HCT116 (cell line): ENCODE measurements at regions not wholly inside any gene's neighbourhood (a gene's known extent, or its start where the extent isn't known, plus 50 kb on each side); places are given as distances from the start of the nearest gene placed in this dataset.

Experiments used
- ATAC-seq: fragments of 200-7000 bp; cut with Tn5 transposase; 2 replicates; pipeline ENCODE4 v1.9.1; 2020; ENCODE audit warnings: mild to moderate bottlenecking, moderate library complexity
- BruUV-seq: library from RNA; stranded (reverse); fragments of 400-500 nt; replicated peaks from 2 replicates; lab custom pipeline; 2021; lab: Mats Ljungman, UMichigan
- CTCF ChIA-PET: fragments of 300-600 bp; sonication (Branson Sonifier 250); formaldehyde crosslinking; loops from one replicate; lab custom pipeline; 2021; ENCODE audit warnings: antibody characterized with exemption; lab: Charles Lee
- POLR2A ChIA-PET: fragments of 300-600, 350-600 bp; sonication (Branson Sonifier 250); formaldehyde crosslinking; loops from one replicate; lab custom pipeline; 2021; ENCODE audit warnings: antibody characterized with exemption; lab: Charles Lee
- RAD21 ChIA-PET, 2 experiments: fragments of 300-600 bp; sonication (Branson Sonifier 250); formaldehyde crosslinking; loops; one replicate each; lab custom pipeline; 2023; ENCODE audit warnings: low total read pairs in 2 of 2; ENCODE audit not compliant: uncharacterized antibody in 2 of 2, unreplicated experiment in 2 of 2, low non-redundant PET in 1 of 2; lab: Charles Lee
- DNase-seq: peaks from one replicate; pipeline ENCODE4 v3.0.0-alpha.2; 2010; ENCODE audit warnings: low read depth, low spot score
- H2AFZ ChIP-seq: fragments of 200-600 bp; shearing (Covaris generic), sonication (generic); 2 replicates; pipeline ENCODE4 v1.6.1; 2017; ENCODE audit warnings: low read depth, mixed run types, mixed read lengths, antibody characterized with exemption, low read length; ENCODE audit not compliant: poor library complexity, severe bottlenecking
- H3K27ac ChIP-seq: 2 replicates; pipeline ENCODE4 v1.5.1; 2012; ENCODE audit warnings: low read depth, low read length
- H3K27me3 ChIP-seq: fragments of 200-600 bp; sonication (generic); 2 replicates; pipeline ENCODE4 v1.6.1; 2016; ENCODE audit warnings: mixed run types, low read length, mixed read lengths; ENCODE audit not compliant: insufficient read depth
- H3K36me3 ChIP-seq, 2 experiments: fragments of 200-500 bp in 1 of 2; fragments of 200-600 bp in 1 of 2; sonication (Bioruptor generic) in 1 of 2; sonication (generic) in 1 of 2; 2 replicates each; pipeline versions ENCODE4 v1.5.1 to v1.6.1; 2014 to 2016; ENCODE audit warnings: low read length in 2 of 2, inconsistent platforms in 1 of 2, mixed read lengths in 1 of 2, mixed run types in 1 of 2; ENCODE audit not compliant: insufficient read depth in 2 of 2, control insufficient read depth in 1 of 2
- H3K4me1 ChIP-seq, 2 experiments: fragments of 200-600 bp in 1 of 2; sonication (generic) in 1 of 2; 2 replicates each; pipeline versions ENCODE4 v1.5.1 to v1.6.1; 2012 to 2017; ENCODE audit warnings: low read length in 2 of 2, inconsistent platforms in 1 of 2, mild to moderate bottlenecking in 1 of 2, mixed read lengths in 1 of 2, mixed run types in 1 of 2, moderate library complexity in 1 of 2; ENCODE audit not compliant: insufficient read depth in 2 of 2, control insufficient read depth in 1 of 2
- H3K4me2 ChIP-seq: fragments of 200-600 bp; sonication (generic); 2 replicates; pipeline ENCODE4 v1.6.1; 2017; ENCODE audit warnings: mixed run types, low read length, mixed read lengths
- H3K4me3 ChIP-seq, 2 experiments: fragments of 200-600 bp in 1 of 2; sonication (generic) in 1 of 2; replicated peaks in 1 of 2; 2 replicates each; pipeline ENCODE4 v1.5.1; 2011 to 2016; ENCODE audit warnings: low read length in 2 of 2, control low read depth in 1 of 2, low read depth in 1 of 2, mild to moderate bottlenecking in 1 of 2, mixed read lengths in 1 of 2, mixed run types in 1 of 2
- H3K79me2 ChIP-seq: fragments of 200-600 bp; sonication (generic); 2 replicates; pipeline ENCODE4 v1.6.1; 2017; ENCODE audit warnings: mild to moderate bottlenecking, mixed run types, low read length, moderate library complexity, mixed read lengths; ENCODE audit not compliant: insufficient read depth
- H3K9ac ChIP-seq: fragments of 200-600 bp; sonication (generic); 2 replicates; pipeline ENCODE4 v1.6.1; 2016; ENCODE audit warnings: low read length, mixed read lengths
- H3K9me2 ChIP-seq: fragments of 200-600 bp; sonication (generic), shearing (Covaris generic); 2 replicates; pipeline ENCODE4 v1.6.1; 2017; ENCODE audit warnings: mixed run types, mild to moderate bottlenecking, moderate library complexity; ENCODE audit not compliant: insufficient read depth
- H3K9me3 ChIP-seq, 2 experiments: fragments of 200-500 bp in 1 of 2; fragments of 200-600 bp in 1 of 2; sonication (Bioruptor generic) in 1 of 2; sonication (generic) in 1 of 2; 2 replicates each; pipeline ENCODE4 v1.6.1; 2014 to 2017; ENCODE audit warnings: low read length in 2 of 2, mixed read lengths in 2 of 2, inconsistent platforms in 1 of 2, low read depth in 1 of 2, mild to moderate bottlenecking in 1 of 2, mixed run types in 1 of 2, moderate library complexity in 1 of 2; ENCODE audit not compliant: control insufficient read depth in 1 of 2, insufficient read depth in 1 of 2
- H4K20me1 ChIP-seq: fragments of 200-600 bp; sonication (generic), shearing (Covaris generic); 2 replicates; pipeline ENCODE4 v1.6.1; 2017; ENCODE audit warnings: mixed run types, mild to moderate bottlenecking, moderate library complexity; ENCODE audit not compliant: insufficient read depth
- CBX3 ChIP-seq: IDR thresholded peaks from 2 replicates; pipeline ENCODE4 v1.6.1; 2012; ENCODE audit warnings: low read depth
- EGR1 ChIP-seq: IDR thresholded peaks from 2 replicates; pipeline ENCODE4 v1.6.1; 2012; ENCODE audit warnings: low read depth
- ELF1 ChIP-seq: IDR thresholded peaks from 2 replicates; pipeline ENCODE4 v1.6.1; 2012; ENCODE audit warnings: low read depth, borderline replicate concordance
- FOSL1 ChIP-seq: IDR thresholded peaks from 2 replicates; pipeline ENCODE4 v1.6.1; 2012; ENCODE audit warnings: low read depth
- JUND ChIP-seq: IDR thresholded peaks from 2 replicates; pipeline ENCODE4 v1.6.1; 2012
- RAD21 ChIP-seq: IDR thresholded peaks from 2 replicates; pipeline ENCODE4 v1.6.1; 2012; ENCODE audit warnings: low read depth, mild to moderate bottlenecking
- SIN3A ChIP-seq: IDR thresholded peaks from 2 replicates; pipeline ENCODE4 v1.6.1; 2012; ENCODE audit warnings: low read depth
- SP1 ChIP-seq: IDR thresholded peaks from 2 replicates; pipeline ENCODE4 v1.6.1; 2012; ENCODE audit warnings: low read depth
- TCF7L2 ChIP-seq: IDR thresholded peaks from 2 replicates; pipeline ENCODE4 v1.7.0; 2011; ENCODE audit warnings: borderline replicate concordance, inconsistent platforms; ENCODE audit not compliant: insufficient read depth, insufficient read length; ENCODE audit errors: extremely low read depth
- ZFX ChIP-seq: fragments of 450-650 bp; IDR thresholded peaks from 2 replicates; pipeline ENCODE4 v1.6.1; 2017
- ZNF274 ChIP-seq: fragments of 200-500 bp; sonication (Bioruptor generic); IDR thresholded peaks from 2 replicates; pipeline ENCODE4 v1.6.1; 2014; ENCODE audit warnings: mild to moderate bottlenecking, low read depth, low read length, inconsistent platforms
- intact Hi-C: fragments of 100-400 bp; cut with micrococcal nuclease; formaldehyde crosslinking; loops from 2 replicates; pipeline ENCODE4 v1.10.0; 2022
- TF ChIP-seq, protein P1 (sequence below): IDR thresholded peaks from 2 replicates; pipeline ENCODE4 v1.6.1; 2012; ENCODE audit warnings: low read depth
- TF ChIP-seq, protein P2 (sequence below): IDR thresholded peaks from 2 replicates; pipeline ENCODE4 v1.6.1; 2011; ENCODE audit warnings: mild to moderate bottlenecking, low read length, moderate library complexity; ENCODE audit not compliant: insufficient replicate concordance; ENCODE audit errors: extremely low read depth
- TF ChIP-seq, protein P3 (sequence below): IDR thresholded peaks from 2 replicates; pipeline ENCODE4 v1.6.1; 2012
- TF ChIP-seq, protein P4 (sequence below): IDR thresholded peaks from 2 replicates; pipeline ENCODE4 v1.6.1; 2012

DNA sequence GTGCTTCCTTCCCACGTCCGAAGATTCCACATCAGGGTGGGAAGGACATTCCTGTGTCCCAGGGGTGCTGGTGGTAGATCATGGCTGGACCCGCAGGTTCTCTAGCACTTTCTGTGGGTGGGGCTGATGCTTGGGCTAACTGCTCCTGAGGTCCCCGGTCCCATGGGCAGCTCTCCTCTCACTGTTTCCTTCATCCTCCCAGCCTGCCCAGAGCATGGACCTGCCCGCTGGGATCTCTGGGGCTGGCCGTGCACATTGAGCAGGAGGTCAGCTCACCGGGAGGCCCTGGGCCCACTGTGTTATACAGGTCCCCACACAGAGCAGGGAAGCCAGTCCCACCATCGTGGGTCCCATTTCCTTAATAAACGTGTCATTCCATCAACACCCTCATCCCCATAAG is 502.3 kb downstream of the TCERG1L start:
- ATAC-seq (no peak), DNase-seq (no peak)
- Histone ChIP-seq H3K27ac (no peak overlapping the region), H3K4me2 (no peak overlapping the region), H3K79me2 (no peaks in the 10 kb centered on the region), H3K9ac (no peak overlapping the region), H3K4me3 (no peak overlapping the region), H4K20me1 (no peaks in the 10 kb centered on the region), H3K36me3 (no peaks in the 10 kb centered on the region), H3K9me3 (no peaks in the 10 kb centered on the region), H2AFZ (no peak overlapping the region), H3K4me1 (no peaks in the 10 kb centered on the region), H3K9me2 (no peaks in the 10 kb centered on the region), H3K27me3 (no peaks in the 10 kb centered on the region)
- RAD21 ChIA-PET = no interaction called here
- intact Hi-C loops = no loop called here
- no TSS peak for BruUV-seq
- POLR2A ChIA-PET = no interaction called here
- CTCF ChIA-PET = no interaction called here
- TF ChIP-seq ZNF274 = no peak
- TF ChIP-seq SIN3A = no peak
- TF ChIP-seq, protein P1, sequence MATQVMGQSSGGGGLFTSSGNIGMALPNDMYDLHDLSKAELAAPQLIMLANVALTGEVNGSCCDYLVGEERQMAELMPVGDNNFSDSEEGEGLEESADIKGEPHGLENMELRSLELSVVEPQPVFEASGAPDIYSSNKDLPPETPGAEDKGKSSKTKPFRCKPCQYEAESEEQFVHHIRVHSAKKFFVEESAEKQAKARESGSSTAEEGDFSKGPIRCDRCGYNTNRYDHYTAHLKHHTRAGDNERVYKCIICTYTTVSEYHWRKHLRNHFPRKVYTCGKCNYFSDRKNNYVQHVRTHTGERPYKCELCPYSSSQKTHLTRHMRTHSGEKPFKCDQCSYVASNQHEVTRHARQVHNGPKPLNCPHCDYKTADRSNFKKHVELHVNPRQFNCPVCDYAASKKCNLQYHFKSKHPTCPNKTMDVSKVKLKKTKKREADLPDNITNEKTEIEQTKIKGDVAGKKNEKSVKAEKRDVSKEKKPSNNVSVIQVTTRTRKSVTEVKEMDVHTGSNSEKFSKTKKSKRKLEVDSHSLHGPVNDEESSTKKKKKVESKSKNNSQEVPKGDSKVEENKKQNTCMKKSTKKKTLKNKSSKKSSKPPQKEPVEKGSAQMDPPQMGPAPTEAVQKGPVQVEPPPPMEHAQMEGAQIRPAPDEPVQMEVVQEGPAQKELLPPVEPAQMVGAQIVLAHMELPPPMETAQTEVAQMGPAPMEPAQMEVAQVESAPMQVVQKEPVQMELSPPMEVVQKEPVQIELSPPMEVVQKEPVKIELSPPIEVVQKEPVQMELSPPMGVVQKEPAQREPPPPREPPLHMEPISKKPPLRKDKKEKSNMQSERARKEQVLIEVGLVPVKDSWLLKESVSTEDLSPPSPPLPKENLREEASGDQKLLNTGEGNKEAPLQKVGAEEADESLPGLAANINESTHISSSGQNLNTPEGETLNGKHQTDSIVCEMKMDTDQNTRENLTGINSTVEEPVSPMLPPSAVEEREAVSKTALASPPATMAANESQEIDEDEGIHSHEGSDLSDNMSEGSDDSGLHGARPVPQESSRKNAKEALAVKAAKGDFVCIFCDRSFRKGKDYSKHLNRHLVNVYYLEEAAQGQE = no peak
- TF ChIP-seq TCF7L2 = no peak
- TF ChIP-seq, protein P2, sequence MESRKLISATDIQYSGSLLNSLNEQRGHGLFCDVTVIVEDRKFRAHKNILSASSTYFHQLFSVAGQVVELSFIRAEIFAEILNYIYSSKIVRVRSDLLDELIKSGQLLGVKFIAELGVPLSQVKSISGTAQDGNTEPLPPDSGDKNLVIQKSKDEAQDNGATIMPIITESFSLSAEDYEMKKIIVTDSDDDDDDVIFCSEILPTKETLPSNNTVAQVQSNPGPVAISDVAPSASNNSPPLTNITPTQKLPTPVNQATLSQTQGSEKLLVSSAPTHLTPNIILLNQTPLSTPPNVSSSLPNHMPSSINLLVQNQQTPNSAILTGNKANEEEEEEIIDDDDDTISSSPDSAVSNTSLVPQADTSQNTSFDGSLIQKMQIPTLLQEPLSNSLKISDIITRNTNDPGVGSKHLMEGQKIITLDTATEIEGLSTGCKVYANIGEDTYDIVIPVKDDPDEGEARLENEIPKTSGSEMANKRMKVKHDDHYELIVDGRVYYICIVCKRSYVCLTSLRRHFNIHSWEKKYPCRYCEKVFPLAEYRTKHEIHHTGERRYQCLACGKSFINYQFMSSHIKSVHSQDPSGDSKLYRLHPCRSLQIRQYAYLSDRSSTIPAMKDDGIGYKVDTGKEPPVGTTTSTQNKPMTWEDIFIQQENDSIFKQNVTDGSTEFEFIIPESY = no peak
- no peak for TF ChIP-seq CBX3
- TF ChIP-seq, protein P3, sequence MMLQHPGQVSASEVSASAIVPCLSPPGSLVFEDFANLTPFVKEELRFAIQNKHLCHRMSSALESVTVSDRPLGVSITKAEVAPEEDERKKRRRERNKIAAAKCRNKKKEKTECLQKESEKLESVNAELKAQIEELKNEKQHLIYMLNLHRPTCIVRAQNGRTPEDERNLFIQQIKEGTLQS = no peak
- no peak for TF ChIP-seq ELF1
- no peak for TF ChIP-seq RAD21
- no peak for TF ChIP-seq FOSL1
- TF ChIP-seq, protein P4, sequence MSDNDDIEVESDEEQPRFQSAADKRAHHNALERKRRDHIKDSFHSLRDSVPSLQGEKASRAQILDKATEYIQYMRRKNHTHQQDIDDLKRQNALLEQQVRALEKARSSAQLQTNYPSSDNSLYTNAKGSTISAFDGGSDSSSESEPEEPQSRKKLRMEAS = no peak
- no peak for TF ChIP-seq EGR1
- TF ChIP-seq ZFX = no peak
- no peak for TF ChIP-seq SP1
- no peak for TF ChIP-seq JUND
